ENCODE measurements at regions not wholly inside any gene's neighbourhood (a gene's known extent, or its start where the extent isn't known, plus 50 kb on each side); places are given as distances from the start of the nearest gene placed in this dataset.

- Histone ChIP-seq H3K36me3 (replicated peaks in 1 of 2; ENCODE audit: control extremely low read depth in 1 of 2, control insufficient read depth in 1 of 2, extremely low read depth in 1 of 2, insufficient read depth in 2 of 2, low read length in 1 of 2) (no peaks in the 10 kb centered on the region), H3K4me1 (ENCODE audit: control insufficient read depth in 2 of 2, insufficient read depth in 2 of 2, low read length in 2 of 2) (no peaks in the 10 kb centered on the region), H3K79me2 (ENCODE audit: control insufficient read depth, insufficient read depth, low read length) (no peaks in the 10 kb centered on the region), H3K4me2 (replicated peaks; ENCODE audit: low read depth, low read length, poor library complexity, severe bottlenecking) (no peak overlapping the region), H3K27ac (ENCODE audit: low read length in 2 of 2) (no peak overlapping the region), H3K27me3 (replicated peaks in 1 of 4; ENCODE audit: control extremely low read depth in 1 of 4, control insufficient read depth in 3 of 4, insufficient read depth in 4 of 4, low read length in 3 of 4) (no peaks in the 10 kb centered on the region), H4K20me1 (ENCODE audit: control insufficient read depth, insufficient read depth, low read length, poor library complexity, severe bottlenecking) (no peaks in the 10 kb centered on the region), H2AFZ (ENCODE audit: insufficient read depth, low read depth, low read length, poor library complexity, severe bottlenecking) (no peak overlapping the region), H3K9me3 (ENCODE audit: control extremely low read depth in 1 of 3, control insufficient read depth in 2 of 3, insufficient read depth in 1 of 3, low read length in 2 of 3) (no peaks in the 10 kb centered on the region), H3K9ac (ENCODE audit: low read length) (no peak overlapping the region), H3K4me3 (ENCODE audit: control extremely low read depth in 1 of 5, extremely low read depth in 1 of 5, insufficient read depth in 1 of 5, low read depth in 2 of 5, low read length in 4 of 5) (no peak overlapping the region)
- intact Hi-C loops (cut with micrococcal nuclease) = no loop called here
- no CpG with 5 or more reads among the region's 2 CpGs for WGBS (ENCODE audit: insufficient coverage)
- H3K9me3 Mint-ChIP-seq (ENCODE audit: insufficient read depth) = peaks cover 2% of the 10 kb centered on the region
- ATAC-seq (ENCODE audit: low read depth) (no peak), DNase-seq (no peak)
- no peaks in the 10 kb centered on the region for H3K27me3 Mint-ChIP-seq
- POLR2A ChIA-PET = no interaction called here
- no peak overlapping the region for H3K4me3 Mint-ChIP-seq
- no peaks in the 10 kb centered on the region for H3K4me1 Mint-ChIP-seq
- no peak overlapping the region for H3K27ac Mint-ChIP-seq
- CTCF ChIA-PET = no interaction called here
- TF ChIP-seq CTCF (IDR thresholded peaks at IDR 0.05) (no peak), EZH2 (IDR thresholded peaks at IDR 0.05; ENCODE audit: borderline replicate concordance, insufficient read depth, low read depth, low read length, poor library complexity, severe bottlenecking) (no peak)
These were observed 818.8 kb upstream of the TYRP1 start for GRCh38 chr9:11874414-11874813.

- no peaks in the 10 kb centered on the region for H3K9me3 ChIP-seq (ENCODE audit: control extremely low read depth in 1 of 3, control insufficient read depth in 2 of 3, insufficient read depth in 1 of 3, low read length in 2 of 3)
- no peak overlapping the region for H3K4me3 ChIP-seq (ENCODE audit: control extremely low read depth in 1 of 5, extremely low read depth in 1 of 5, insufficient read depth in 1 of 5, low read depth in 2 of 5, low read length in 4 of 5)
- no peak overlapping the region for H3K27ac ChIP-seq (ENCODE audit: low read length in 2 of 2)
- no CpG with 5 or more reads among the region's 1 CpG for WGBS (ENCODE audit: insufficient coverage)
- intact Hi-C loops (cut with micrococcal nuclease) = no loop called here
- no peaks in the 10 kb centered on the region for H3K79me2 ChIP-seq (ENCODE audit: control insufficient read depth, insufficient read depth, low read length)
- H3K4me1 Mint-ChIP-seq = no peaks in the 10 kb centered on the region
- no peak overlapping the region for H3K9ac ChIP-seq (ENCODE audit: low read length)
- no peak for TF ChIP-seq EZH2 (IDR thresholded peaks at IDR 0.05; ENCODE audit: borderline replicate concordance, insufficient read depth, low read depth, low read length, poor library complexity, severe bottlenecking)
- no peak for TF ChIP-seq CTCF (IDR thresholded peaks at IDR 0.05)
- H3K4me1 ChIP-seq (ENCODE audit: control insufficient read depth in 2 of 2, insufficient read depth in 2 of 2, low read length in 2 of 2) = no peaks in the 10 kb centered on the region
- CTCF ChIA-PET = no interaction called here
- no peaks in the 10 kb centered on the region for H3K27me3 Mint-ChIP-seq
- H3K9me3 Mint-ChIP-seq (ENCODE audit: insufficient read depth) = no peaks in the 10 kb centered on the region
- no peak overlapping the region for H2AFZ ChIP-seq (ENCODE audit: insufficient read depth, low read depth, low read length, poor library complexity, severe bottlenecking)
- ATAC-seq (ENCODE audit: low read depth) (no peak), DNase-seq (no peak)
- H3K27ac Mint-ChIP-seq = no peak overlapping the region
- no peak overlapping the region for H3K4me2 ChIP-seq (replicated peaks; ENCODE audit: low read depth, low read length, poor library complexity, severe bottlenecking)
- POLR2A ChIA-PET = no interaction called here
- no peaks in the 10 kb centered on the region for H4K20me1 ChIP-seq (ENCODE audit: control insufficient read depth, insufficient read depth, low read length, poor library complexity, severe bottlenecking)
- no peak overlapping the region for H3K4me3 Mint-ChIP-seq
- no peaks in the 10 kb centered on the region for H3K27me3 ChIP-seq (replicated peaks in 1 of 4; ENCODE audit: control extremely low read depth in 1 of 4, control insufficient read depth in 3 of 4, insufficient read depth in 4 of 4, low read length in 3 of 4)
- H3K36me3 ChIP-seq (replicated peaks in 1 of 2; ENCODE audit: control extremely low read depth in 1 of 2, control insufficient read depth in 1 of 2, extremely low read depth in 1 of 2, insufficient read depth in 2 of 2, low read length in 1 of 2) = no peaks in the 10 kb centered on the region
These were observed 800.8 kb upstream of the TYRP1 start for GRCh38 chr9:11892401-11892800.

All from B cell (primary cell).